Omental fat pad (tissue), 3 donors: ENCODE measurements at regions not wholly inside any gene's neighbourhood (a gene's known extent, or its start where the extent isn't known, plus 50 kb on each side); places are given as distances from the start of the nearest gene placed in this dataset.

ENCODE experiments used
- ATAC-seq: fragments of 150-250 bp; one replicate; pipeline ENCODE4 v1.9.1; 2016; ENCODE audit warnings: mild to moderate bottlenecking, moderate library complexity; ENCODE audit not compliant: low FRiP score
- DNase-seq: peaks from one replicate; pipeline ENCODE4 v3.0.0-alpha.2; 2019; ENCODE audit warnings: low spot score
- TF ChIP-seq, protein P1 (sequence below), 3 donors: fragments of 450-650 bp; IDR thresholded peaks; one replicate each; pipeline ENCODE4 v1.5.1; 2016 to 2017; ENCODE audit warnings: antibody characterized with exemption in 3 of 3, mild to moderate bottlenecking in 3 of 3, moderate library complexity in 2 of 3

DNA sequence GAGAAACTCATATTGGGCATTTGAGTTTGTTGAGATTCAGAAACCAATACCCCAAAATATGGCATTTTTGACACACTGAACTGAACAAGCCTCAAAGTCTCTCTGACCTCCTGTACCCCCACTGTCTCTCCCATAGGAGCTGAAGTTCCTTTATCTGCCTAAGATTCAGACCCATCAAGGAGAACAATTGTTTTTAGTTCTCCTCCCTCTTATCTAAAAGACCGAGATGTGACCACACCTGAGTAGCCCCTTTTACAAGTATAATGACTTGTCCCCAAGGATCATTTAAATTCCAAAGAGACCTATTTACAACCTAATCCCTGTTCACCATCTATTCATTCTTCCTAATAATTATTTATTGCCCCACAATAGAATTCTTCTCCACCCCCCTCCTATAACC lies 122.1 kb upstream of the PLAAT1 start:
- DNase-seq (no peak), ATAC-seq (no peak)
- TF ChIP-seq, protein P1, sequence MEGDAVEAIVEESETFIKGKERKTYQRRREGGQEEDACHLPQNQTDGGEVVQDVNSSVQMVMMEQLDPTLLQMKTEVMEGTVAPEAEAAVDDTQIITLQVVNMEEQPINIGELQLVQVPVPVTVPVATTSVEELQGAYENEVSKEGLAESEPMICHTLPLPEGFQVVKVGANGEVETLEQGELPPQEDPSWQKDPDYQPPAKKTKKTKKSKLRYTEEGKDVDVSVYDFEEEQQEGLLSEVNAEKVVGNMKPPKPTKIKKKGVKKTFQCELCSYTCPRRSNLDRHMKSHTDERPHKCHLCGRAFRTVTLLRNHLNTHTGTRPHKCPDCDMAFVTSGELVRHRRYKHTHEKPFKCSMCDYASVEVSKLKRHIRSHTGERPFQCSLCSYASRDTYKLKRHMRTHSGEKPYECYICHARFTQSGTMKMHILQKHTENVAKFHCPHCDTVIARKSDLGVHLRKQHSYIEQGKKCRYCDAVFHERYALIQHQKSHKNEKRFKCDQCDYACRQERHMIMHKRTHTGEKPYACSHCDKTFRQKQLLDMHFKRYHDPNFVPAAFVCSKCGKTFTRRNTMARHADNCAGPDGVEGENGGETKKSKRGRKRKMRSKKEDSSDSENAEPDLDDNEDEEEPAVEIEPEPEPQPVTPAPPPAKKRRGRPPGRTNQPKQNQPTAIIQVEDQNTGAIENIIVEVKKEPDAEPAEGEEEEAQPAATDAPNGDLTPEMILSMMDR (IDR thresholded peaks at IDR 0.05) = no peak

DNA sequence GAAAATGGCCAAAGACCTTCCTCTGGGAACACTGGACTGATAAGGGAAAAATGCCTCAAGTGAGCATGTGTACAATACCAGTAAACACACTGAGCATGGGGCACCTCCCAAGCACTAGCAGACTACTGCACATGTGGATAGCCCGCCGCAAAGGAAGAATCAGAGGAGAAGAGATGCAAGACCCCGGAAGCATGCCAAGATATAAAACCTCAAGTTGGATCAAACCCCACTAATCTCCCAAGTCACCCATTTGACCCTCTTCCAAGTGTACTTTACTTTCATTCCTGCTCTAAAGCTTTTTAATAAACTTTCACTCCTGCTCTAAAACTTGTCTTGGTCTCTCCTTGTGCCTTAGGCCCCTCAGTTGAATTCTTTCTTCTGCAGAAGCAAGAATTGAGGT lies 121.1 kb upstream of the PLAAT1 start:
- DNase-seq = no peak
- TF ChIP-seq, protein P1 (IDR thresholded peaks at IDR 0.05) = no peak
- no peak for ATAC-seq

DNA sequence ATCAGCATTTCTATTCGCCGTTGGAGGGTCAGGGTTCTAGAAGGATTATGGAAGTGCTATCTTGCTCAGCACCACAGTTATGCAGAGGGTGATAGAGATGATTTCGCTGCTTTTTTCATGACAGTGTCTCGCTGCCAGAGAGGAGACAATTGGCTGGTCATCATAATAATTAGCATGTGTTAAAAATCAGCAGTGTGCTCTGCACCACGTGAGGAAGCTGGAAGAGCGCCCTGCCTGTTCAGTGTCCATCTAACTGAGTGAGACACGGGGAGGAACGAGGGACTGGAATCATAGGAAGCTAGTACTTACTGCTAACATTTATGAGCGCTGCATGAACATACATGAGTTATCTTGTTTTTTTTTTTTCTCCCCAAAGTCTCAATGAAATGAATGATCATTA lies 116.2 kb upstream of the PLAAT1 start:
- DNase-seq = no peak
- no peak for ATAC-seq
- TF ChIP-seq, protein P1 (IDR thresholded peaks at IDR 0.05) = no peak

DNA sequence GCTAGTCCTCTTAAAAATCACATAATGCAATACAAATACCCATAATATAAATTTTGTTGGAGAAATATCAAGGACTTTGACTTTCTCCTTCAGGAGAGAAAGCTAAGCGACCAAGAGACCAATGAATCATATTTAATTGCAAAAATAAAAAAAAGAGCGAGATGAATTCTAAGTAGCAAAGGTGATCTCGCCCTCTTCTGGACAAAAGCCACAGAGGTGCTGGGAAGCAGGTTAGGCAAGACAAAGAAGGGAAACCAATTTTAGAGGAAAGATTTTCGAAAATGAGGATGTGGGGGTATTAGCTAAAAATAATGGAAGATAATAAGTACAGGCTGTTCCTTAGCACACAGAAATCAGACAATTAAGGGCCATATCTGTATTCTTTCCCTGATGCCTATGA lies 111.4 kb upstream of the PLAAT1 start:
- TF ChIP-seq, protein P1 (IDR thresholded peaks at IDR 0.05) = no peak
- DNase-seq (no peak), ATAC-seq (no peak)

DNA sequence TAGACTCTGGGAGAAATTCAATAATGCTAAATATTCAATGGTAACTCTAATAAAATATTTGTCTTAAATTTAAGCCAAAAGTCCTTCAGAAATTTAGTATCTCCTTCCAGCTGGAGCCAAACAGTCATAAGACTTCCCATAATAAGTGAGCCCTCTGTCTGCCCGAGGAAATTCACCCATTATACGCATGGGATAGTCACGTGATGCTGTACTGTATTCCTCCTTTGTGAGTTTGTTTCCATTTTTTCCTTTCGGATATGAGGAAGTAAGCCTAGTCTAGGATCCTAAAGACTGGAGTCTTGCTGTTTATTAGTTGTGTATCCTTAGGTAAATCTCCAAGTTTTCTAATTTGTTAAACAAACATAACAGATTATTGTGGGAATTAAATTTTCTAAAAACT lies 110.4 kb upstream of the PLAAT1 start:
- TF ChIP-seq, protein P1 (IDR thresholded peaks at IDR 0.05) = no peak
- ATAC-seq (no peak), DNase-seq (no peak)

DNA sequence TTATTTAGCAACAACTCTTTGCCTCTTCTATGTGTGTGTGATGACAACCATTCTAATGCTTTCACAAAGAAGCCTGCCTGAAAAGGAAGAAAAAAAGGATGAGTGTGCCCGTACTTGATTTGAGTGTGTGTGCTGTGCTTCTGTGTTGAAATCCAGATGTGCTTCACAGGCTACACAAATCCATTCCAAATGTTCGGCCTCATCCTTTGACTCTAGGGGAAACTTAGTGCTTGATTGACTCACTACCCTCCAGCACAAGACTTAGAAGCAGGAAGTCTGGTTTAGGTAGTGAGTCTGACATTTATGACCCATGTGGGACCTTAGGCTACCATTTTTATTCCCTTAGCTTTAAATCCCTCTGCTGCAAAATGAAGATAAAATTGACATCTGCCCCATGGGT lies 108.8 kb upstream of the PLAAT1 start:
- TF ChIP-seq, protein P1 (IDR thresholded peaks at IDR 0.05) = no peak
- ATAC-seq (no peak), DNase-seq (no peak)

DNA sequence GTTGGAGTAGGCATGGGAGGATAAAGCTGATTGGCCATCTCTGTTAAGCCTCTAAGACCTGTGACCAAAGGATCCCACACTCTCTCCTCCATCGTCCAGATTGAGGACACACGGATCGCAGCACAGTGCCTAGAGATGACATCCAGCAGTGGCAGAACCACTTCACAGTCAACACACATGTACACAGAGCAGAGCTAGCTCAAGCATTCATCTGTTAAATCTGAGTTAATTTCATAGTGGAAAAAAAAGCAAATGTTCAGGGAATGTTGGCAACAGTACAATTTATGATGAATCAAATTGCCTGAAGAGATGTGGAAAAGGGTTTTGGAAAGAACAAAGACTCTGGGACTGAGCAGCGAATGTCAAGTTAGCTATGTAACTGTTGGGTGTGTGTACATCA lies 108.1 kb upstream of the PLAAT1 start:
- TF ChIP-seq, protein P1 (IDR thresholded peaks at IDR 0.05) = no peak
- ATAC-seq = no peak
- no peak for DNase-seq
